Neural progenitor cell (in vitro differentiated cells): ENCODE measurements at regions not wholly inside any gene's neighbourhood (a gene's known extent, or its start where the extent isn't known, plus 50 kb on each side); places are given as distances from the start of the nearest gene placed in this dataset.
"Not testable (repeated sequence)": the region's sequence is repeated elsewhere in the genome, so short reads cannot be mapped to it uniquely, and the experiment has no call there.

ENCODE experiments used
- DNase-seq: peaks from one replicate; pipeline ENCODE4 v3.0.0-alpha.2; 2016; ENCODE audit warnings: low spot score
- H2AFZ ChIP-seq: fragments of 200-600 bp; sonication (generic); replicated peaks from 2 replicates; pipeline ENCODE4 v1.6.1; 2016; ENCODE audit warnings: antibody characterized with exemption
- H3F3A ChIP-seq: fragments of 200-600 bp; sonication (generic); 2 replicates; pipeline ENCODE4 v1.6.1; 2016; ENCODE audit warnings: antibody characterized with exemption, low read depth
- H3K27ac ChIP-seq: fragments of 200-600 bp; sonication (generic); 2 replicates; pipeline ENCODE4 v1.5.1; 2016; ENCODE audit warnings: mild to moderate bottlenecking
- H3K27me3 ChIP-seq: fragments of 200-600 bp; sonication (generic); 2 replicates; pipeline ENCODE4 v1.6.1; 2016; ENCODE audit warnings: mild to moderate bottlenecking, moderate library complexity
- H3K36me3 ChIP-seq: fragments of 200-600 bp; sonication (generic); 2 replicates; pipeline ENCODE4 v1.5.1; 2016
- H3K4me1 ChIP-seq: fragments of 200-600 bp; sonication (generic); 2 replicates; pipeline ENCODE4 v1.6.1; 2016; ENCODE audit warnings: mixed run types
- H3K4me2 ChIP-seq: fragments of 200-600 bp; sonication (generic); 2 replicates; pipeline ENCODE4 v1.6.1; 2016
- H3K4me3 ChIP-seq: fragments of 200-600 bp; sonication (generic); 2 replicates; pipeline ENCODE4 v1.5.1; 2016
- H3K79me2 ChIP-seq: fragments of 200-600 bp; sonication (generic); 2 replicates; pipeline ENCODE4 v1.6.1; 2016; ENCODE audit warnings: low read depth
- H3K9ac ChIP-seq: fragments of 200-600 bp; sonication (generic); 2 replicates; pipeline ENCODE4 v1.6.1; 2016
- H3K9me3 ChIP-seq: fragments of 200-600 bp; sonication (generic); 2 replicates; pipeline ENCODE4 v1.5.1; 2016; ENCODE audit warnings: low read depth
- H4K20me1 ChIP-seq: fragments of 200-600 bp; sonication (generic); 2 replicates; pipeline ENCODE4 v1.6.1; 2016; ENCODE audit warnings: low read depth
- H3K27ac Mint-ChIP-seq: 3 replicates; pipeline ENCODE4 v1.8.0; 2021; ENCODE audit warnings: mixed read lengths
- H3K27me3 Mint-ChIP-seq: 2 replicates; pipeline ENCODE4 v1.8.0; 2022; ENCODE audit warnings: low read depth, mild to moderate bottlenecking, inconsistent platforms, moderate library complexity, mixed read lengths; ENCODE audit not compliant: insufficient read depth
- H3K36me3 Mint-ChIP-seq: 3 replicates; pipeline ENCODE4 v1.8.0; 2021; ENCODE audit warnings: mixed read lengths
- H3K4me1 Mint-ChIP-seq: 3 replicates; pipeline ENCODE4 v1.8.0; 2021; ENCODE audit warnings: mixed read lengths
- H3K4me3 Mint-ChIP-seq: 3 replicates; pipeline ENCODE4 v1.8.0; 2021; ENCODE audit warnings: mild to moderate bottlenecking, moderate library complexity, mixed read lengths
- H3K9me3 Mint-ChIP-seq: 3 replicates; pipeline ENCODE4 v1.8.0; 2020; ENCODE audit warnings: mixed read lengths
- EZH2 ChIP-seq: fragments of 200-600 bp; sonication (generic); IDR thresholded peaks from 2 replicates; pipeline ENCODE4 v1.6.1; 2017; ENCODE audit warnings: antibody characterized with exemption, mild to moderate bottlenecking, moderate library complexity
- EZH2phosphoT487 ChIP-seq: fragments of 200-600 bp; sonication (generic); IDR thresholded peaks from 2 replicates; pipeline ENCODE4 v1.6.1; 2017; ENCODE audit warnings: antibody characterized with exemption
- TF ChIP-seq, protein P1 (sequence below): fragments of 200-600 bp; sonication (generic); IDR thresholded peaks from 2 replicates; pipeline ENCODE4 v1.5.1; 2017; ENCODE audit warnings: antibody characterized with exemption, mild to moderate bottlenecking

DNA sequence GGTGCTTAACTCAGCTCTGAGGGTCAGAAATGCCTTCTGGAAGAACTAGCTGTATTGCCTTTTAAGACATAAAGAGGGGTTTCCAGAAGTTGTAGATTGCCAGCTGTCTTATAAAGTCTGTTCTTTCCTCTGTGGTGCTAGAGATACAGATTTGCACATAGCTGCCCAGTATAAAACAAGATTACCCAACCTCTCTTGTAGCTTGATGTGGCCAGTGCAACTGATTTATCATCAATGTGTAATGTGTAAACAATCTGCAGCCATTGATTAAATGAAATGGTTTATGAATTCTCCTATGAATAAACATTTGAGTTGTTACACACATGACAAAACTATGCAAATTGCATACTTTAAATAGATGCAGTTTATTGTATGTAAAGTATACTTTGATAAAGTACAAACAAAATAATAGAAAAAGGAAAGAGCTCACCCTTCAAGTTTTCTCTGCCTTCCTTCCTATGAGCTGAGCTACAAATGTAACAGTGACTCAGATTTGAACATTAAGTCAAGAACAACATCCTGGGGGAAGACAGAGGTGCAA, 195.2 kb downstream of the TMEM26 start:
- Mint-ChIP-seq H3K4me3 (no peak overlapping the region), H3K9me3 (no peaks in the 10 kb centered on the region), H3K4me1 (no peaks in the 10 kb centered on the region), H3K27me3 (no peaks in the 10 kb centered on the region), H3K36me3 (no peaks in the 10 kb centered on the region), H3K27ac (no peak overlapping the region)
- no peak overlapping the region for H3K4me3 ChIP-seq
- H3K9me3 ChIP-seq, result no peaks in the 10 kb centered on the region
- no peaks in the 10 kb centered on the region for H3F3A ChIP-seq
- H3K36me3 ChIP-seq, result no peaks in the 10 kb centered on the region
- no peak overlapping the region for H3K9ac ChIP-seq
- no peak overlapping the region for H3K27ac ChIP-seq
- H2AFZ ChIP-seq, result no peak overlapping the region
- no peak for DNase-seq
- no peak overlapping the region for H3K4me2 ChIP-seq
- no peaks in the 10 kb centered on the region for H3K27me3 ChIP-seq
- TF ChIP-seq EZH2, result no peak
- no peak for TF ChIP-seq EZH2phosphoT487
- TF ChIP-seq, protein P1, sequence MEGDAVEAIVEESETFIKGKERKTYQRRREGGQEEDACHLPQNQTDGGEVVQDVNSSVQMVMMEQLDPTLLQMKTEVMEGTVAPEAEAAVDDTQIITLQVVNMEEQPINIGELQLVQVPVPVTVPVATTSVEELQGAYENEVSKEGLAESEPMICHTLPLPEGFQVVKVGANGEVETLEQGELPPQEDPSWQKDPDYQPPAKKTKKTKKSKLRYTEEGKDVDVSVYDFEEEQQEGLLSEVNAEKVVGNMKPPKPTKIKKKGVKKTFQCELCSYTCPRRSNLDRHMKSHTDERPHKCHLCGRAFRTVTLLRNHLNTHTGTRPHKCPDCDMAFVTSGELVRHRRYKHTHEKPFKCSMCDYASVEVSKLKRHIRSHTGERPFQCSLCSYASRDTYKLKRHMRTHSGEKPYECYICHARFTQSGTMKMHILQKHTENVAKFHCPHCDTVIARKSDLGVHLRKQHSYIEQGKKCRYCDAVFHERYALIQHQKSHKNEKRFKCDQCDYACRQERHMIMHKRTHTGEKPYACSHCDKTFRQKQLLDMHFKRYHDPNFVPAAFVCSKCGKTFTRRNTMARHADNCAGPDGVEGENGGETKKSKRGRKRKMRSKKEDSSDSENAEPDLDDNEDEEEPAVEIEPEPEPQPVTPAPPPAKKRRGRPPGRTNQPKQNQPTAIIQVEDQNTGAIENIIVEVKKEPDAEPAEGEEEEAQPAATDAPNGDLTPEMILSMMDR, result no peak
- H3K79me2 ChIP-seq, result no peaks in the 10 kb centered on the region
- no peaks in the 10 kb centered on the region for H4K20me1 ChIP-seq
- no peaks in the 10 kb centered on the region for H3K4me1 ChIP-seq

- no peak overlapping the region for H3K27ac ChIP-seq
These were observed 196.0 kb downstream of the TMEM26 start for GRCh38 chr10:61257136-61257535.

GRCh38 chr10:61252326-61252725, 200.9 kb downstream of the TMEM26 start:
- not testable (repeated sequence) for H3K4me1 ChIP-seq, H3K27me3 ChIP-seq, DNase-seq, H3K27ac ChIP-seq, H3K9me3 Mint-ChIP-seq, H3K79me2 ChIP-seq, H3K4me1 Mint-ChIP-seq, H3K4me2 ChIP-seq, H3K36me3 Mint-ChIP-seq, H3F3A ChIP-seq, H4K20me1 ChIP-seq, H3K9me3 ChIP-seq, H2AFZ ChIP-seq, H3K9ac ChIP-seq, H3K36me3 ChIP-seq, H3K4me3 Mint-ChIP-seq, H3K4me3 ChIP-seq, H3K27ac Mint-ChIP-seq, H3K27me3 Mint-ChIP-seq

More at GRCh38 chr10:61257136-61257535, 196.0 kb downstream of the TMEM26 start:
- no peak for TF ChIP-seq EZH2phosphoT487
- TF ChIP-seq, protein P1, result no peak
- no peak for TF ChIP-seq EZH2
- Mint-ChIP-seq H3K4me3 (no peak overlapping the region), H3K9me3 (no peaks in the 10 kb centered on the region), H3K36me3 (no peaks in the 10 kb centered on the region), H3K27ac (no peak overlapping the region), H3K27me3 (no peaks in the 10 kb centered on the region), H3K4me1 (no peaks in the 10 kb centered on the region)
- Histone ChIP-seq H3F3A (no peaks in the 10 kb centered on the region), H3K36me3 (no peaks in the 10 kb centered on the region), H3K4me1 (no peaks in the 10 kb centered on the region), H3K9me3 (no peaks in the 10 kb centered on the region), H3K4me2 (no peak overlapping the region), H2AFZ (no peak overlapping the region), H3K27me3 (no peaks in the 10 kb centered on the region), H3K79me2 (no peaks in the 10 kb centered on the region), H3K9ac (no peak overlapping the region), H3K4me3 (no peak overlapping the region), H4K20me1 (no peaks in the 10 kb centered on the region)
- DNase-seq, result no peak

- Histone ChIP-seq H3K36me3 (no peaks in the 10 kb centered on the region), H3K27me3 (no peaks in the 10 kb centered on the region), H3K4me1 (no peaks in the 10 kb centered on the region), H3F3A (no peaks in the 10 kb centered on the region), H2AFZ (no peak overlapping the region), H3K4me2 (no peak overlapping the region), H3K9me3 (no peaks in the 10 kb centered on the region), H3K4me3 (no peak overlapping the region), H3K79me2 (no peaks in the 10 kb centered on the region), H3K27ac (no peak overlapping the region), H4K20me1 (no peaks in the 10 kb centered on the region), H3K9ac (no peak overlapping the region)
- Mint-ChIP-seq H3K9me3 (no peaks in the 10 kb centered on the region), H3K27ac (no peak overlapping the region), H3K4me1 (no peaks in the 10 kb centered on the region), H3K4me3 (no peak overlapping the region), H3K36me3 (no peaks in the 10 kb centered on the region), H3K27me3 (peaks cover 3% of the 10 kb centered on the region)
- TF ChIP-seq, protein P1, result no peak
- TF ChIP-seq EZH2 (no peak), EZH2phosphoT487 (no peak)
- DNase-seq, result no peak
These were observed 202.1 kb downstream of the TMEM26 start for GRCh38 chr10:61251089-61251488.
